ENCODE measurements at regions not wholly inside any gene's neighbourhood (a gene's known extent, or its start where the extent isn't known, plus 50 kb on each side); places are given as distances from the start of the nearest gene placed in this dataset.

- H3K4me3 ChIP-seq = no peak overlapping the region
- WGBS = 89% methylated on average over 7 of the region's 7 CpGs
- TF ChIP-seq CTCF (IDR thresholded peaks at IDR 0.05) = no peak
- no peak for TF ChIP-seq POLR2A (IDR thresholded peaks at IDR 0.05)
These were observed 118.5 kb upstream of the SVIL start for GRCh38 chr10:29753283-29753682.

GRCh38 chr10:29751684-29752083, 116.9 kb upstream of the SVIL start:
- WGBS = 91% methylated on average over 4 of the region's 4 CpGs
- Histone ChIP-seq H3K36me3 (no peaks in the 10 kb centered on the region), H3K9me3 (no peaks in the 10 kb centered on the region), H3K27me3 (no peaks in the 10 kb centered on the region), H3K4me3 (no peak overlapping the region), H3K4me1 (no peaks in the 10 kb centered on the region), H3K27ac (no peak overlapping the region)
- TF ChIP-seq POLR2AphosphoS5 (IDR thresholded peaks at IDR 0.05) (no peak), EP300 (IDR thresholded peaks at IDR 0.05) (no peak), POLR2A (IDR thresholded peaks at IDR 0.05) (no peak), CTCF (IDR thresholded peaks at IDR 0.05) (no peak)
- no peak for DNase-seq (ENCODE audit: low spot score in 2 of 2)

More at GRCh38 chr10:29753283-29753682, 118.5 kb upstream of the SVIL start:
- H3K27ac ChIP-seq = no peak overlapping the region
- H3K9me3 ChIP-seq = no peaks in the 10 kb centered on the region
- no peak for DNase-seq (ENCODE audit: low spot score in 2 of 2)
- no peaks in the 10 kb centered on the region for H3K27me3 ChIP-seq
- no peaks in the 10 kb centered on the region for H3K4me1 ChIP-seq
- no peaks in the 10 kb centered on the region for H3K36me3 ChIP-seq

GRCh38 chr10:29751240-29751639, 116.5 kb upstream of the SVIL start:
- Histone ChIP-seq H3K27me3 (no peaks in the 10 kb centered on the region), H3K36me3 (no peaks in the 10 kb centered on the region), H3K4me1 (no peaks in the 10 kb centered on the region), H3K9me3 (no peaks in the 10 kb centered on the region), H3K27ac (no peak overlapping the region), H3K4me3 (no peak overlapping the region)
- 94% methylated on average over 2 of the region's 2 CpGs for WGBS
- TF ChIP-seq EP300 (IDR thresholded peaks at IDR 0.05) = no peak
- TF ChIP-seq POLR2A (IDR thresholded peaks at IDR 0.05) = no peak
- no peak for TF ChIP-seq POLR2AphosphoS5 (IDR thresholded peaks at IDR 0.05)
- TF ChIP-seq CTCF (IDR thresholded peaks at IDR 0.05) = no peak
- DNase-seq (ENCODE audit: low spot score in 2 of 2) = no peak

GRCh38 chr10:29749150-29749549, 114.4 kb upstream of the SVIL start:
- no peak for DNase-seq (ENCODE audit: low spot score in 2 of 2)
- H3K27ac ChIP-seq = no peak overlapping the region
- 86% methylated on average over 3 of the region's 3 CpGs for WGBS
- H3K27me3 ChIP-seq = no peaks in the 10 kb centered on the region
- no peaks in the 10 kb centered on the region for H3K36me3 ChIP-seq
- TF ChIP-seq EP300 (IDR thresholded peaks at IDR 0.05) = no peak
- no peak for TF ChIP-seq POLR2AphosphoS5 (IDR thresholded peaks at IDR 0.05)
- no peak for TF ChIP-seq POLR2A (IDR thresholded peaks at IDR 0.05)
- H3K9me3 ChIP-seq = no peaks in the 10 kb centered on the region
- no peak overlapping the region for H3K4me3 ChIP-seq
- no peaks in the 10 kb centered on the region for H3K4me1 ChIP-seq

- Histone ChIP-seq H3K27me3 (no peaks in the 10 kb centered on the region), H3K27ac (no peak overlapping the region), H3K4me3 (no peak overlapping the region), H3K4me1 (no peaks in the 10 kb centered on the region), H3K36me3 (no peaks in the 10 kb centered on the region), H3K9me3 (no peaks in the 10 kb centered on the region)
- TF ChIP-seq POLR2AphosphoS5 (IDR thresholded peaks at IDR 0.05) (no peak), EP300 (IDR thresholded peaks at IDR 0.05) (no peak), CTCF (IDR thresholded peaks at IDR 0.05) (no peak), POLR2A (IDR thresholded peaks at IDR 0.05) (no peak)
- DNase-seq (ENCODE audit: low spot score in 2 of 2) = no peak
- WGBS = 92% methylated on average over 3 of the region's 3 CpGs
These were observed 113.4 kb upstream of the SVIL start for GRCh38 chr10:29748109-29748650.
